ENCODE measurements at regions not wholly inside any gene's neighbourhood (a gene's known extent, or its start where the extent isn't known, plus 50 kb on each side); places are given as distances from the start of the nearest gene placed in this dataset.

GRCh38 chr15:27646531-27646930 is 452.6 kb downstream of the OCA2 start:
- no peak for DNase-seq (ENCODE audit: low read depth, low spot score)
- Histone ChIP-seq H3K4me3 (no peak overlapping the region), H3K36me3 (ENCODE audit: insufficient read depth, low read length) (no peaks in the 10 kb centered on the region), H3K9ac (ENCODE audit: insufficient read length) (no peak overlapping the region), H3K27ac (no peak overlapping the region), H3K9me3 (ENCODE audit: low read depth, low read length) (no peaks in the 10 kb centered on the region)
- TF ChIP-seq EZH2 (IDR thresholded peaks at IDR 0.05) (no peak), POLR2AphosphoS5 (IDR thresholded peaks at IDR 0.05; ENCODE audit: borderline replicate concordance, low read depth, low read length) (no peak), FOXP2 (optimal IDR thresholded peaks at IDR 0.05; ENCODE audit: control extremely low read depth, extremely low read length, insufficient read depth) (no peak)

- no peak overlapping the region for H3K4me3 ChIP-seq
- TF ChIP-seq FOXP2 (optimal IDR thresholded peaks at IDR 0.05; ENCODE audit: control extremely low read depth, extremely low read length, insufficient read depth) (no peak), EZH2 (IDR thresholded peaks at IDR 0.05) (no peak), POLR2AphosphoS5 (IDR thresholded peaks at IDR 0.05; ENCODE audit: borderline replicate concordance, low read depth, low read length) (no peak)
- H3K9ac ChIP-seq (ENCODE audit: insufficient read length), result no peak overlapping the region
- DNase-seq (ENCODE audit: low read depth, low spot score), result no peak
- H3K9me3 ChIP-seq (ENCODE audit: low read depth, low read length), result no peaks in the 10 kb centered on the region
- no peaks in the 10 kb centered on the region for H3K36me3 ChIP-seq (ENCODE audit: insufficient read depth, low read length)
- no peak overlapping the region for H3K27ac ChIP-seq
These were observed 453.4 kb downstream of the OCA2 start for GRCh38 chr15:27645672-27646071.

GRCh38 chr15:27642981-27643380 is 456.1 kb downstream of the OCA2 start:
- Histone ChIP-seq H3K4me3 (no peak overlapping the region), H3K27ac (no peak overlapping the region), H3K9ac (ENCODE audit: insufficient read length) (no peak overlapping the region), H3K36me3 (ENCODE audit: insufficient read depth, low read length) (no peaks in the 10 kb centered on the region), H3K9me3 (ENCODE audit: low read depth, low read length) (no peaks in the 10 kb centered on the region)
- no peak for TF ChIP-seq EZH2 (IDR thresholded peaks at IDR 0.05)
- no peak for TF ChIP-seq FOXP2 (optimal IDR thresholded peaks at IDR 0.05; ENCODE audit: control extremely low read depth, extremely low read length, insufficient read depth)
- TF ChIP-seq POLR2AphosphoS5 (IDR thresholded peaks at IDR 0.05; ENCODE audit: borderline replicate concordance, low read depth, low read length), result no peak
- no peak for DNase-seq (ENCODE audit: low read depth, low spot score)

- no peak for DNase-seq (ENCODE audit: low read depth, low spot score)
- TF ChIP-seq FOXP2 (optimal IDR thresholded peaks at IDR 0.05; ENCODE audit: control extremely low read depth, extremely low read length, insufficient read depth) (no peak), POLR2AphosphoS5 (IDR thresholded peaks at IDR 0.05; ENCODE audit: borderline replicate concordance, low read depth, low read length) (no peak), EZH2 (IDR thresholded peaks at IDR 0.05) (no peak)
- no peak overlapping the region for H3K4me3 ChIP-seq
- H3K27ac ChIP-seq, result no peak overlapping the region
- no peak overlapping the region for H3K9ac ChIP-seq (ENCODE audit: insufficient read length)
- no peaks in the 10 kb centered on the region for H3K9me3 ChIP-seq (ENCODE audit: low read depth, low read length)
- no peaks in the 10 kb centered on the region for H3K36me3 ChIP-seq (ENCODE audit: insufficient read depth, low read length)
These were observed 459.5 kb downstream of the OCA2 start for GRCh38 chr15:27639595-27639994.

- Histone ChIP-seq H3K9me3 (ENCODE audit: low read depth, low read length) (no peaks in the 10 kb centered on the region), H3K9ac (ENCODE audit: insufficient read length) (no peak overlapping the region), H3K27ac (no peak overlapping the region), H3K36me3 (ENCODE audit: insufficient read depth, low read length) (no peaks in the 10 kb centered on the region), H3K4me3 (no peak overlapping the region)
- TF ChIP-seq FOXP2 (optimal IDR thresholded peaks at IDR 0.05; ENCODE audit: control extremely low read depth, extremely low read length, insufficient read depth) (no peak), POLR2AphosphoS5 (IDR thresholded peaks at IDR 0.05; ENCODE audit: borderline replicate concordance, low read depth, low read length) (no peak), EZH2 (IDR thresholded peaks at IDR 0.05) (no peak)
- no peak for DNase-seq (ENCODE audit: low read depth, low spot score)
These were observed 460.2 kb downstream of the OCA2 start for GRCh38 chr15:27638958-27639357.

GRCh38 chr15:27635916-27636315 is 463.2 kb downstream of the OCA2 start:
- TF ChIP-seq EZH2 (IDR thresholded peaks at IDR 0.05), result no peak
- no peak for TF ChIP-seq POLR2AphosphoS5 (IDR thresholded peaks at IDR 0.05; ENCODE audit: borderline replicate concordance, low read depth, low read length)
- TF ChIP-seq FOXP2 (optimal IDR thresholded peaks at IDR 0.05; ENCODE audit: control extremely low read depth, extremely low read length, insufficient read depth), result no peak

GRCh38 chr15:27628486-27628885 is 470.6 kb downstream of the OCA2 start:
- no peak for DNase-seq (ENCODE audit: low read depth, low spot score)
- Histone ChIP-seq H3K27ac (no peak overlapping the region), H3K9ac (ENCODE audit: insufficient read length) (no peak overlapping the region), H3K9me3 (ENCODE audit: low read depth, low read length) (peaks cover 8% of the 10 kb centered on the region; the same call in 1 of the 2 replicates), H3K36me3 (ENCODE audit: insufficient read depth, low read length) (no peaks in the 10 kb centered on the region), H3K4me3 (no peak overlapping the region)
- TF ChIP-seq EZH2 (IDR thresholded peaks at IDR 0.05), result no peak
- no peak for TF ChIP-seq FOXP2 (optimal IDR thresholded peaks at IDR 0.05; ENCODE audit: control extremely low read depth, extremely low read length, insufficient read depth)
- no peak for TF ChIP-seq POLR2AphosphoS5 (IDR thresholded peaks at IDR 0.05; ENCODE audit: borderline replicate concordance, low read depth, low read length)

More at GRCh38 chr15:27635916-27636315, 463.2 kb downstream of the OCA2 start:
- Histone ChIP-seq H3K4me3 (no peak overlapping the region), H3K9ac (ENCODE audit: insufficient read length) (no peak overlapping the region), H3K27ac (no peak overlapping the region), H3K36me3 (ENCODE audit: insufficient read depth, low read length) (no peaks in the 10 kb centered on the region), H3K9me3 (ENCODE audit: low read depth, low read length) (no peaks in the 10 kb centered on the region)
- no peak for DNase-seq (ENCODE audit: low read depth, low spot score)

- Histone ChIP-seq H3K27ac (no peak overlapping the region), H3K9ac (ENCODE audit: insufficient read length) (no peak overlapping the region), H3K36me3 (ENCODE audit: insufficient read depth, low read length) (no peaks in the 10 kb centered on the region), H3K9me3 (ENCODE audit: low read depth, low read length) (peaks cover 8% of the 10 kb centered on the region; the same call in 1 of the 2 replicates), H3K4me3 (no peak overlapping the region)
- no peak for DNase-seq (ENCODE audit: low read depth, low spot score)
- TF ChIP-seq FOXP2 (optimal IDR thresholded peaks at IDR 0.05; ENCODE audit: control extremely low read depth, extremely low read length, insufficient read depth) (no peak), POLR2AphosphoS5 (IDR thresholded peaks at IDR 0.05; ENCODE audit: borderline replicate concordance, low read depth, low read length) (no peak), EZH2 (IDR thresholded peaks at IDR 0.05) (no peak)
These were observed 471.5 kb downstream of the OCA2 start for GRCh38 chr15:27627623-27628022.
